Suprapubic skin (tissue), 3 donors: ENCODE measurements at regions not wholly inside any gene's neighbourhood (a gene's known extent, or its start where the extent isn't known, plus 50 kb on each side); places are given as distances from the start of the nearest gene placed in this dataset.

Experiments used
- CTCF ChIP-seq, 2 donors: fragments of 200-600 bp in 1 of 2; fragments of 450-650 bp in 1 of 2; sonication (generic) in 1 of 2; IDR thresholded peaks; one replicate each; pipeline ENCODE4 v1.5.1; 2016 to 2019; ENCODE audit warnings: antibody characterized with exemption in 2 of 2, mild to moderate bottlenecking in 1 of 2, moderate library complexity in 1 of 2
- EP300 ChIP-seq: sonication (generic); formaldehyde crosslinking; IDR thresholded peaks from one replicate; pipeline ENCODE4 v1.6.1; 2017; ENCODE audit warnings: antibody characterized with exemption

- no peak for TF ChIP-seq EP300
- no peak for TF ChIP-seq CTCF (IDR thresholded peaks at IDR 0.05)
These were observed 140.7 kb upstream of the KITLG start for GRCh38 chr12:88720785-88721650.
